MM.1S (cell line): ENCODE measurements at regions not wholly inside any gene's neighbourhood (a gene's known extent, or its start where the extent isn't known, plus 50 kb on each side); places are given as distances from the start of the nearest gene placed in this dataset.

Experiments
- CTCF ChIP-seq: fragments of 300-600 bp; sonication (generic); IDR thresholded peaks from 2 replicates; pipeline ENCODE4 v1.5.1; 2016; ENCODE audit warnings: antibody characterized with exemption, low read length, mixed read lengths
- EZH2 ChIP-seq: fragments of 300-600 bp; sonication (generic); optimal IDR thresholded peaks from 2 replicates; pipeline ENCODE3; 2017; ENCODE audit warnings: low read depth, mild to moderate bottlenecking, antibody characterized with exemption, low read length, mixed read lengths
- EZH2phosphoT487 ChIP-seq: fragments of 300-600 bp; sonication (generic); IDR thresholded peaks from 2 replicates; pipeline ENCODE4 v1.6.1; 2018; ENCODE audit warnings: antibody characterized with exemption, low read length

GRCh38 chr11:81059356-81059755, 1618.5 kb upstream of the TENM4 start:
- TF ChIP-seq CTCF (no peak), EZH2phosphoT487 (no peak), EZH2 (no peak)
